Astrocyte (in vitro differentiated cells and primary cell): ENCODE measurements at regions not wholly inside any gene's neighbourhood (a gene's known extent, or its start where the extent isn't known, plus 50 kb on each side); places are given as distances from the start of the nearest gene placed in this dataset.

Source experiments
- DNase-seq: peaks from one replicate; pipeline ENCODE4 v3.0.0-alpha.2; 2010; ENCODE audit warnings: low read depth
- FAIRE-seq: peaks from 2 replicates; lab custom pipeline; 2011; peaks lifted over from hg19 to GRCh38; lab: Jason Lieb, UNC
- H2AFZ ChIP-seq: 2 replicates; pipeline ENCODE4 v1.6.0; 2012; ENCODE audit warnings: low read depth, low read length, inconsistent platforms
- H3K27ac ChIP-seq: 2 replicates; pipeline ENCODE4 v1.5.1; 2011; ENCODE audit warnings: low read depth, low read length, inconsistent platforms
- H3K27me3 ChIP-seq: 2 replicates; pipeline ENCODE4 v1.6.0; 2011; ENCODE audit warnings: low read length, inconsistent platforms; ENCODE audit not compliant: insufficient read depth
- H3K36me3 ChIP-seq: 2 replicates; pipeline ENCODE4 v1.5.1; 2011; ENCODE audit warnings: low read length, inconsistent platforms; ENCODE audit not compliant: insufficient read depth
- H3K4me1 ChIP-seq: 2 replicates; pipeline ENCODE4 v1.5.1; 2011; ENCODE audit warnings: low read length, inconsistent platforms; ENCODE audit not compliant: insufficient read depth
- H3K4me2 ChIP-seq: 2 replicates; pipeline ENCODE4 v1.6.0; 2012; ENCODE audit warnings: low read length, inconsistent platforms
- H3K4me3 ChIP-seq: 2 replicates; pipeline ENCODE4 v1.5.1; 2011; ENCODE audit warnings: low read depth, mild to moderate bottlenecking, low read length, inconsistent platforms; ENCODE audit not compliant: insufficient read depth
- H3K79me2 ChIP-seq: 2 replicates; pipeline ENCODE4 v1.6.0; 2012; ENCODE audit warnings: mild to moderate bottlenecking, low read length, inconsistent platforms; ENCODE audit not compliant: insufficient read depth
- H3K9ac ChIP-seq: 2 replicates; pipeline ENCODE4 v1.6.0; 2012; ENCODE audit warnings: mild to moderate bottlenecking, low read length, inconsistent platforms
- H3K9me3 ChIP-seq: 2 replicates; pipeline ENCODE4 v1.5.1; 2012; ENCODE audit warnings: low read depth, mild to moderate bottlenecking, low read length, inconsistent platforms; ENCODE audit not compliant: insufficient read depth
- H4K20me1 ChIP-seq: 2 replicates; pipeline ENCODE4 v1.6.0; 2012; ENCODE audit warnings: low read length, inconsistent platforms; ENCODE audit not compliant: insufficient read depth
- H3K27ac Mint-ChIP-seq: one replicate; pipeline ENCODE4 v1.8.0; 2021; ENCODE audit warnings: mild to moderate bottlenecking, mixed read lengths; ENCODE audit not compliant: unreplicated experiment
- H3K27me3 Mint-ChIP-seq: one replicate; pipeline ENCODE4 v1.8.0; 2021; ENCODE audit warnings: low read depth, mixed read lengths; ENCODE audit not compliant: unreplicated experiment
- H3K36me3 Mint-ChIP-seq: one replicate; pipeline ENCODE4 v1.8.0; 2021; ENCODE audit warnings: low read depth, mixed read lengths; ENCODE audit not compliant: unreplicated experiment
- H3K4me1 Mint-ChIP-seq: one replicate; pipeline ENCODE4 v1.8.0; 2021; ENCODE audit warnings: low read depth, mixed read lengths; ENCODE audit not compliant: unreplicated experiment
- H3K4me3 Mint-ChIP-seq: one replicate; pipeline ENCODE4 v1.8.0; 2021; ENCODE audit warnings: mild to moderate bottlenecking, moderate library complexity, mixed read lengths; ENCODE audit not compliant: unreplicated experiment
- H3K9me3 Mint-ChIP-seq: one replicate; pipeline ENCODE4 v1.8.0; 2021; ENCODE audit warnings: mild to moderate bottlenecking, mixed read lengths; ENCODE audit not compliant: unreplicated experiment
- EZH2 ChIP-seq: IDR thresholded peaks from 2 replicates; pipeline ENCODE4 v1.6.1; 2012; ENCODE audit warnings: mild to moderate bottlenecking, low read length, inconsistent platforms; ENCODE audit not compliant: insufficient read depth
- TF ChIP-seq, protein P1 (sequence below): IDR thresholded peaks from 2 replicates; pipeline ENCODE4 v1.5.1; 2011; ENCODE audit warnings: low read depth, mild to moderate bottlenecking, inconsistent platforms, low read length, moderate library complexity; ENCODE audit not compliant: insufficient read depth

DNA sequence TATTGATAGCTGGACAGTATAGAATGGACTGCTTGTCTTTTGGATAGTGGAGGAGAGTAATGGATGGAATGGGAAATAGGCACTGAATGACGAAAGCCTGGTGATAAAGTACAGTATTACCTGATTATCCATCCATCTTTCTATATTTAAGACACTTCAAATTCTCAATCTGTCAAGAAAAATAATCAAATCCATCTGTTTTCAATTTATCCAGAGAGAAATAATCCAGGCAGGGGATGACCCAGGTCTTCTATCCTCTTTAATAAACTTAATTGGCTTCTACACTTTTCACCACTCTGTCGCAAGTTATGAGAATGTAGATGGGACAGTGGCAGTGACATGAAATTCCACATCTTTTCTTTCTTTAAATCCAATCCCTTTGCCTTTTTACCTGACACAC lies 420.3 kb upstream of the PDZRN3 start:
- H3K4me3 ChIP-seq, result no peak overlapping the region
- H3K4me1 ChIP-seq, result no peaks in the 10 kb centered on the region
- no peak overlapping the region for H3K9ac ChIP-seq
- no peak overlapping the region for H3K4me3 Mint-ChIP-seq
- no peak for TF ChIP-seq EZH2
- TF ChIP-seq, protein P1, sequence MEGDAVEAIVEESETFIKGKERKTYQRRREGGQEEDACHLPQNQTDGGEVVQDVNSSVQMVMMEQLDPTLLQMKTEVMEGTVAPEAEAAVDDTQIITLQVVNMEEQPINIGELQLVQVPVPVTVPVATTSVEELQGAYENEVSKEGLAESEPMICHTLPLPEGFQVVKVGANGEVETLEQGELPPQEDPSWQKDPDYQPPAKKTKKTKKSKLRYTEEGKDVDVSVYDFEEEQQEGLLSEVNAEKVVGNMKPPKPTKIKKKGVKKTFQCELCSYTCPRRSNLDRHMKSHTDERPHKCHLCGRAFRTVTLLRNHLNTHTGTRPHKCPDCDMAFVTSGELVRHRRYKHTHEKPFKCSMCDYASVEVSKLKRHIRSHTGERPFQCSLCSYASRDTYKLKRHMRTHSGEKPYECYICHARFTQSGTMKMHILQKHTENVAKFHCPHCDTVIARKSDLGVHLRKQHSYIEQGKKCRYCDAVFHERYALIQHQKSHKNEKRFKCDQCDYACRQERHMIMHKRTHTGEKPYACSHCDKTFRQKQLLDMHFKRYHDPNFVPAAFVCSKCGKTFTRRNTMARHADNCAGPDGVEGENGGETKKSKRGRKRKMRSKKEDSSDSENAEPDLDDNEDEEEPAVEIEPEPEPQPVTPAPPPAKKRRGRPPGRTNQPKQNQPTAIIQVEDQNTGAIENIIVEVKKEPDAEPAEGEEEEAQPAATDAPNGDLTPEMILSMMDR, result no peak
- no peak overlapping the region for H3K27ac Mint-ChIP-seq
- no peak overlapping the region for H3K27ac ChIP-seq
- no peak for DNase-seq
- no peaks in the 10 kb centered on the region for H3K27me3 Mint-ChIP-seq
- no peak overlapping the region for H3K4me2 ChIP-seq
- no peaks in the 10 kb centered on the region for H3K36me3 Mint-ChIP-seq
- H4K20me1 ChIP-seq, result no peaks in the 10 kb centered on the region
- H3K9me3 ChIP-seq, result no peaks in the 10 kb centered on the region
- no peaks in the 10 kb centered on the region for H3K36me3 ChIP-seq
- H3K79me2 ChIP-seq, result no peaks in the 10 kb centered on the region
- H2AFZ ChIP-seq, result no peak overlapping the region
- no peak for FAIRE-seq
- no peaks in the 10 kb centered on the region for H3K4me1 Mint-ChIP-seq
- no peaks in the 10 kb centered on the region for H3K27me3 ChIP-seq
- no peaks in the 10 kb centered on the region for H3K9me3 Mint-ChIP-seq

DNA sequence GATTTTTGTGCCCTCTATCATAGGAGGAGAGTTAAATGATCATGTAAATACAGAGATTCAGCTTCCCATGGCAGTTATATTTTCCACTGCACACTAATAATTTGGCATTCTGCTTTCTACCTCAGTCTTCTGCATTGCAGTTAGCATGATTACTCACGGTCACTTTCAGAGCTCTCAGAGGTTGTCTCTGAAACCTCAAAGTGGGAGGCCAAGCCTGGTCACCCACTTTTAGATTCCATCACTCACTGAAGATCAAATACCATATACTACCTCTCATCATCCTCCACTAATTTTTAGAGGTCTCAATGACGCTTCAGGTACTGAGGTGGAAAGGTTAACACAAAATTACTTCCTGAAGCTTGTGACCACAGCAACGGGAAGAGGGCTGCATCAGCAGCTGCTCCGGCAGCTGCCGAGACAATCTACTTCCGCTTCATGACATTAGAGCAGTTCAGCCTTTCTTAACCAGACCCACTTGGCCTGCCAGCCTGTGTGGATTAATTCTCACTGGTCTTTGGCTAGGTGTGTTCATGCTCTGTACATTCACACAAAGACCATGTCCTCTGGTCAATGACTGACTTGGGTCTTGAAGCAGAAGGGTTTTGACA lies 416.4 kb upstream of the PDZRN3 start:
- no peaks in the 10 kb centered on the region for H4K20me1 ChIP-seq
- Mint-ChIP-seq H3K4me3 (no peak overlapping the region), H3K9me3 (no peaks in the 10 kb centered on the region), H3K27me3 (no peaks in the 10 kb centered on the region), H3K36me3 (no peaks in the 10 kb centered on the region), H3K27ac (no peak overlapping the region), H3K4me1 (no peaks in the 10 kb centered on the region)
- DNase-seq, result no peak
- no peaks in the 10 kb centered on the region for H3K36me3 ChIP-seq
- no peak overlapping the region for H3K9ac ChIP-seq
- no peak overlapping the region for H2AFZ ChIP-seq
- H3K27ac ChIP-seq, result no peak overlapping the region
- TF ChIP-seq EZH2, result no peak
- TF ChIP-seq, protein P1, result no peak
- H3K27me3 ChIP-seq, result no peaks in the 10 kb centered on the region
- no peak for FAIRE-seq
- no peak overlapping the region for H3K4me2 ChIP-seq
- H3K9me3 ChIP-seq, result no peaks in the 10 kb centered on the region
- no peaks in the 10 kb centered on the region for H3K79me2 ChIP-seq
- H3K4me1 ChIP-seq, result no peaks in the 10 kb centered on the region
- no peak overlapping the region for H3K4me3 ChIP-seq

GRCh38 chr3:74039105-74039504 lies 414.4 kb upstream of the PDZRN3 start:
- H3K4me3 Mint-ChIP-seq, result no peak overlapping the region
- Histone ChIP-seq H3K4me2 (no peak overlapping the region), H2AFZ (no peak overlapping the region), H3K4me3 (no peak overlapping the region), H3K27me3 (no peaks in the 10 kb centered on the region), H3K36me3 (no peaks in the 10 kb centered on the region), H3K9ac (no peak overlapping the region), H3K4me1 (no peaks in the 10 kb centered on the region), H3K9me3 (no peaks in the 10 kb centered on the region), H4K20me1 (no peaks in the 10 kb centered on the region), H3K27ac (no peak overlapping the region), H3K79me2 (no peaks in the 10 kb centered on the region)
- H3K9me3 Mint-ChIP-seq, result no peaks in the 10 kb centered on the region
- H3K27ac Mint-ChIP-seq, result no peak overlapping the region
- H3K27me3 Mint-ChIP-seq, result no peaks in the 10 kb centered on the region
- FAIRE-seq (no peak), DNase-seq (no peak)
- no peaks in the 10 kb centered on the region for H3K4me1 Mint-ChIP-seq
- TF ChIP-seq, protein P1, result no peak
- TF ChIP-seq EZH2, result no peak
- H3K36me3 Mint-ChIP-seq, result no peaks in the 10 kb centered on the region
